ENCODE measurements at regions not wholly inside any gene's neighbourhood (a gene's known extent, or its start where the extent isn't known, plus 50 kb on each side); places are given as distances from the start of the nearest gene placed in this dataset.

GRCh38 chr6:109227646-109228045 lies 132.3 kb downstream of the CEP57L1 start:
- TF ChIP-seq POLR2A (IDR thresholded peaks at IDR 0.05) (no peak), CTCF (IDR thresholded peaks at IDR 0.05) (no peak)
